Suprapubic skin (tissue), 4 donors: ENCODE measurements at regions not wholly inside any gene's neighbourhood (a gene's known extent, or its start where the extent isn't known, plus 50 kb on each side); places are given as distances from the start of the nearest gene placed in this dataset.

Experiments used
- DNase-seq, 2 donors: peaks; one replicate each; pipeline ENCODE4 v3.0.0-alpha.2; 2019; ENCODE audit warnings: low spot score in 2 of 2
- H3K27ac ChIP-seq: fragments of 200-600 bp; sonication (generic); one replicate; pipeline ENCODE4 v1.5.1; 2019
- H3K27me3 ChIP-seq: fragments of 200-600 bp; sonication (generic); one replicate; pipeline ENCODE4 v1.5.1; 2019
- H3K36me3 ChIP-seq: fragments of 200-600 bp; sonication (generic); one replicate; pipeline ENCODE4 v1.5.1; 2019
- H3K4me1 ChIP-seq: fragments of 200-600 bp; sonication (generic); one replicate; pipeline ENCODE4 v1.5.1; 2019
- H3K4me3 ChIP-seq: fragments of 200-600 bp; sonication (generic); one replicate; pipeline ENCODE4 v1.5.1; 2019; ENCODE audit warnings: mild to moderate bottlenecking
- H3K9me3 ChIP-seq: fragments of 200-600 bp; sonication (generic); one replicate; pipeline ENCODE4 v1.5.1; 2019
- EP300 ChIP-seq: sonication (generic); formaldehyde crosslinking; IDR thresholded peaks from one replicate; pipeline ENCODE4 v1.6.1; 2017; ENCODE audit warnings: antibody characterized with exemption
- POLR2A ChIP-seq, 2 donors: fragments of 450-650 bp; IDR thresholded peaks; one replicate each; pipeline ENCODE4 v1.6.1; 2017; ENCODE audit warnings: antibody characterized with exemption in 2 of 2, mild to moderate bottlenecking in 2 of 2, moderate library complexity in 2 of 2
- POLR2AphosphoS5 ChIP-seq, 3 donors: sonication (generic); formaldehyde crosslinking; IDR thresholded peaks; one replicate each; pipeline ENCODE4 v1.6.1; 2017; ENCODE audit warnings: antibody characterized with exemption in 3 of 3
- WGBS: methylation state at CpG from one replicate; pipeline ENCODE4 v1.1.5; 2018; 5-methylcytosine and 5-hydroxymethylcytosine counted together
- TF ChIP-seq, protein P1 (sequence below), 2 donors: fragments of 200-600 bp in 1 of 2; fragments of 450-650 bp in 1 of 2; sonication (generic) in 1 of 2; IDR thresholded peaks; one replicate each; pipeline ENCODE4 v1.5.1; 2016 to 2019; ENCODE audit warnings: antibody characterized with exemption in 2 of 2, mild to moderate bottlenecking in 1 of 2, moderate library complexity in 1 of 2

DNA sequence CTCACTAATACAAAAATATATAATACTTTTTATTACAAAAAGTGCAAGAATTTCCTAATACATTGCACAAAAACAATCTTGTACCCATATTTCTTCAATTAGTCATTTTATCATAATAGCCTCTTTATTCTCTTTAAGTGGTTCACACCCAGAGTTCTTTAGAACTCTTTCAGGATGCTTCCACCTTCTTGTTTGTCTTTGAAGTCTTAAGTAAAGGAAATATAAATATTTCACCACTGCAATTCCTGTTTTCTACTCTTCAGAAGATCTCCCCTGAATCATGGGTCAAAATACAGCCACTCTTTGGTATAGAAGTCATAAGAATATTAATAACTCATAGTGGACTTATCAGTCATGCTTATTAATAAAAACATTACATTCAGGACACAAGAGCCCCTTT, 293.0 kb downstream of the ATPSCKMT start:
- Histone ChIP-seq H3K36me3 (no peaks in the 10 kb centered on the region), H3K27me3 (no peaks in the 10 kb centered on the region), H3K27ac (no peak overlapping the region), H3K4me1 (no peaks in the 10 kb centered on the region), H3K9me3 (no peaks in the 10 kb centered on the region), H3K4me3 (no peak overlapping the region)
- no peak for DNase-seq
- TF ChIP-seq POLR2AphosphoS5 (IDR thresholded peaks at IDR 0.05): no peak
- TF ChIP-seq POLR2A (IDR thresholded peaks at IDR 0.05): no peak
- TF ChIP-seq, protein P1, sequence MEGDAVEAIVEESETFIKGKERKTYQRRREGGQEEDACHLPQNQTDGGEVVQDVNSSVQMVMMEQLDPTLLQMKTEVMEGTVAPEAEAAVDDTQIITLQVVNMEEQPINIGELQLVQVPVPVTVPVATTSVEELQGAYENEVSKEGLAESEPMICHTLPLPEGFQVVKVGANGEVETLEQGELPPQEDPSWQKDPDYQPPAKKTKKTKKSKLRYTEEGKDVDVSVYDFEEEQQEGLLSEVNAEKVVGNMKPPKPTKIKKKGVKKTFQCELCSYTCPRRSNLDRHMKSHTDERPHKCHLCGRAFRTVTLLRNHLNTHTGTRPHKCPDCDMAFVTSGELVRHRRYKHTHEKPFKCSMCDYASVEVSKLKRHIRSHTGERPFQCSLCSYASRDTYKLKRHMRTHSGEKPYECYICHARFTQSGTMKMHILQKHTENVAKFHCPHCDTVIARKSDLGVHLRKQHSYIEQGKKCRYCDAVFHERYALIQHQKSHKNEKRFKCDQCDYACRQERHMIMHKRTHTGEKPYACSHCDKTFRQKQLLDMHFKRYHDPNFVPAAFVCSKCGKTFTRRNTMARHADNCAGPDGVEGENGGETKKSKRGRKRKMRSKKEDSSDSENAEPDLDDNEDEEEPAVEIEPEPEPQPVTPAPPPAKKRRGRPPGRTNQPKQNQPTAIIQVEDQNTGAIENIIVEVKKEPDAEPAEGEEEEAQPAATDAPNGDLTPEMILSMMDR (IDR thresholded peaks at IDR 0.05): no peak
- no peak for TF ChIP-seq EP300

DNA sequence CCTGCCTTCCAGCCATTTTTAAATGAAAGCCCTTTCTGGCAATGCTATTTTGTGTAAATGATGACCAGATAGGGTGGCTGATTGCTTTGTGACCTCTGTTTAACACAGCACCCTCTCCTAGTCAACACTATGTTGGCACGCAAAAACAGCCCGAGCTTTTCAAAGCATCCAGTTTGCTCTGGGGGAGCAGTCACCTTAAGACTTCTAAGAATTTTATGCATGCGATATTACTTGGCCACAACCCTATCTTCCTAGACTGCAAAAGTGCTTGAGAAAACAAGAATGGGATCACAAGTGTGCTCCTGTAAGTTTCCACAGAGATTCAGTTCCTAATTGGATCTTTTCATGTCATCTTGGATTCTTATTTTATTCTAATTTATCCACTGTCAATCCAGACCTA, 294.1 kb downstream of the ATPSCKMT start:
- no peaks in the 10 kb centered on the region for H3K36me3 ChIP-seq
- DNase-seq: no peak
- no peaks in the 10 kb centered on the region for H3K27me3 ChIP-seq
- no peaks in the 10 kb centered on the region for H3K9me3 ChIP-seq
- 88% methylated on average over 3 of the region's 3 CpGs for WGBS
- H3K4me3 ChIP-seq: no peak overlapping the region
- TF ChIP-seq POLR2A (IDR thresholded peaks at IDR 0.05) (no peak), EP300 (no peak), POLR2AphosphoS5 (IDR thresholded peaks at IDR 0.05) (no peak)
- TF ChIP-seq, protein P1 (IDR thresholded peaks at IDR 0.05): no peak
- H3K4me1 ChIP-seq: no peaks in the 10 kb centered on the region
- H3K27ac ChIP-seq: no peak overlapping the region

DNA sequence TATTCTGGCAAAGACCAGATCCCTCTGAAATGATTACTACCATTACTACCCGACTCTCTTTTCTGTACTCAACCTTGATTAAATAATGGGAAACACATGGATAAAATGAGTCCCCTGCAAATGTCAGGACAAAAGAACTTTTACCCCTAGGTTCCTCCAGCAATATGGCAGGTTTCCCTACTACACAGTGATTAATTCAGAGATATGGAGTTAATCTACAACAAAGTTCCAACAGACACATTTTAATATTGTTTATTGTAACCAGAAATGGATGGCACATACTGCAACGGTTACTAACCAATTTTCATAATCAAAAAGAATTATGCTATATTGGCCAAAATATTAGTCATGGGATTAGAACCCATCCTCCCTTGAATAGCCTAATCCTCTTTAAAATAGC, 294.8 kb downstream of the ATPSCKMT start:
- 51% methylated on average over 2 of the region's 2 CpGs for WGBS

DNA sequence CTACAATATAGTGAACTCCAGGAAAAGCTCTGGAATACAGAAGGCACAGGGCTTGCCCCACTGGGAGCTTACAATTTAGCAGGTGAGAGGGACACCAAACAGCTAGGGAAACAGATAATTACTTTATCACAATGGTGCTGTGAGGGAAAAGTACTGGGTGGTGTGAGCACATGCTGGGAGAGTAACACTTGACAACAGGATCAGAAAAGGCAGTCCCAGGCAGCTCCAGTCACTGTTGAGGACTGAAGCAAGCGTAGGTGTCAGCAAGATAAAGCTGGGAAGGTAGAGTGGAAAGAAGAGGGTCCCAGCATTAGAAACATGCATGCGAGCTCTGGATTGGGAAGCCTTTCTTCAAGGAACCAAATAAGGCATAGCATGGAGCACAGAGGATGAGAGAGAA, 296.0 kb downstream of the ATPSCKMT start:
- TF ChIP-seq EP300: no peak
- TF ChIP-seq POLR2A (IDR thresholded peaks at IDR 0.05): no peak
- TF ChIP-seq, protein P1 (IDR thresholded peaks at IDR 0.05): no peak
- TF ChIP-seq POLR2AphosphoS5 (IDR thresholded peaks at IDR 0.05): no peak
- H3K27ac ChIP-seq: no peak overlapping the region
- no peaks in the 10 kb centered on the region for H3K4me1 ChIP-seq
- DNase-seq: no peak
- no peaks in the 10 kb centered on the region for H3K36me3 ChIP-seq
- no peaks in the 10 kb centered on the region for H3K27me3 ChIP-seq
- WGBS: 94% methylated on average over 2 of the region's 2 CpGs
- H3K4me3 ChIP-seq: no peak overlapping the region
- H3K9me3 ChIP-seq: no peaks in the 10 kb centered on the region

More for the DNA sequence above, 294.8 kb downstream of the ATPSCKMT start:
- no peak for DNase-seq
- H3K9me3 ChIP-seq: no peaks in the 10 kb centered on the region
- H3K27me3 ChIP-seq: no peaks in the 10 kb centered on the region
- H3K4me3 ChIP-seq: no peak overlapping the region
- TF ChIP-seq EP300 (no peak), POLR2AphosphoS5 (IDR thresholded peaks at IDR 0.05) (no peak), POLR2A (IDR thresholded peaks at IDR 0.05) (no peak)
- TF ChIP-seq, protein P1 (IDR thresholded peaks at IDR 0.05): no peak
- no peaks in the 10 kb centered on the region for H3K36me3 ChIP-seq
- no peak overlapping the region for H3K27ac ChIP-seq
- H3K4me1 ChIP-seq: no peaks in the 10 kb centered on the region

DNA sequence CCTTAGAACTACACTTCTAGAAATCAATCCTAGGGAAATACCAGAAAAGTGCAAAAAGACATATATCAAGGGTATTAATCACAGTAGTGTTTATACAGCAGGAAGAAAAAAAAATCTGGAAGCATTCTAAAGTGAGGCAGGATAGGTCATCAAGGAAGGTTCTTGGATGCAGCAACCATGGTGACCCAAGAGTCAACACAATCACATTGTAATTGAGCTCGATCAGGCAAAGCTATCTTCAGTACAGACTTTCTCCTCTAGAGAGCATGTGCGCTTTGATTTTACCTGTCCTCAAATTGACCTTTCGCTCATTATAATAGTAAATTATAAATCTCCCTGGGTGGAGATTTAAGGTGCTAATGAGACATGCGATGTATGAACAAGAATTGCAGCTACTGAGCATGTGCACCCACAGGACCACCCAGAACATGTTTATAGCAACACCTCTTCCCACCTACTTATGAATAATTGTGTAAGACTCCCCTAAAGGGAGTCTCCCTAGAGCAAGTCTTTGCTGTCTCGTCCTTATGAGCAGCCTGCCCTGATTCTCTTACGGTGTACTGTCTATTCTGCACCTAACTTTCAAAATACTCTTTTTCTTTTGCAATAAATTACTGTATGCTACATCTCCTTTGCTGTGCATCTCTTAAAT, 297.7 kb downstream of the ATPSCKMT start:
- H3K9me3 ChIP-seq: no peaks in the 10 kb centered on the region
- no peaks in the 10 kb centered on the region for H3K36me3 ChIP-seq
- WGBS: 70% methylated on average over 6 of the region's 6 CpGs
- no peak overlapping the region for H3K4me3 ChIP-seq
- DNase-seq: no peak
- TF ChIP-seq EP300: no peak
- no peak for TF ChIP-seq POLR2AphosphoS5 (IDR thresholded peaks at IDR 0.05)
- TF ChIP-seq POLR2A (IDR thresholded peaks at IDR 0.05): no peak
- TF ChIP-seq, protein P1 (IDR thresholded peaks at IDR 0.05): no peak
- no peak overlapping the region for H3K27ac ChIP-seq
- H3K27me3 ChIP-seq: no peaks in the 10 kb centered on the region
- no peaks in the 10 kb centered on the region for H3K4me1 ChIP-seq
